HCT116 (cell line): ENCODE measurements at regions not wholly inside any gene's neighbourhood (a gene's known extent, or its start where the extent isn't known, plus 50 kb on each side); places are given as distances from the start of the nearest gene placed in this dataset.

Experiments
- ATAC-seq: fragments of 200-7000 bp; cut with Tn5 transposase; 2 replicates; pipeline ENCODE4 v1.9.1; 2020; ENCODE audit warnings: mild to moderate bottlenecking, moderate library complexity
- BruUV-seq: library from RNA; stranded (reverse); fragments of 400-500 nt; replicated peaks from 2 replicates; lab custom pipeline; 2021; lab: Mats Ljungman, UMichigan
- CTCF ChIA-PET: fragments of 300-600 bp; sonication (Branson Sonifier 250); formaldehyde crosslinking; loops from one replicate; lab custom pipeline; 2021; ENCODE audit warnings: antibody characterized with exemption; lab: Charles Lee
- POLR2A ChIA-PET: fragments of 300-600, 350-600 bp; sonication (Branson Sonifier 250); formaldehyde crosslinking; loops from one replicate; lab custom pipeline; 2021; ENCODE audit warnings: antibody characterized with exemption; lab: Charles Lee
- RAD21 ChIA-PET, 2 experiments: fragments of 300-600 bp; sonication (Branson Sonifier 250); formaldehyde crosslinking; loops; one replicate each; lab custom pipeline; 2023; ENCODE audit warnings: low total read pairs in 2 of 2; ENCODE audit not compliant: uncharacterized antibody in 2 of 2, unreplicated experiment in 2 of 2, low non-redundant PET in 1 of 2; lab: Charles Lee
- DNase-seq: peaks from one replicate; pipeline ENCODE4 v3.0.0-alpha.2; 2010; ENCODE audit warnings: low read depth, low spot score
- H2AFZ ChIP-seq: fragments of 200-600 bp; shearing (Covaris generic), sonication (generic); 2 replicates; pipeline ENCODE4 v1.6.1; 2017; ENCODE audit warnings: low read depth, mixed run types, mixed read lengths, antibody characterized with exemption, low read length; ENCODE audit not compliant: poor library complexity, severe bottlenecking
- H3K27ac ChIP-seq: 2 replicates; pipeline ENCODE4 v1.5.1; 2012; ENCODE audit warnings: low read depth, low read length
- H3K27me3 ChIP-seq: fragments of 200-600 bp; sonication (generic); 2 replicates; pipeline ENCODE4 v1.6.1; 2016; ENCODE audit warnings: mixed run types, low read length, mixed read lengths; ENCODE audit not compliant: insufficient read depth
- H3K36me3 ChIP-seq, 2 experiments: fragments of 200-500 bp in 1 of 2; fragments of 200-600 bp in 1 of 2; sonication (Bioruptor generic) in 1 of 2; sonication (generic) in 1 of 2; 2 replicates each; pipeline versions ENCODE4 v1.5.1 to v1.6.1; 2014 to 2016; ENCODE audit warnings: low read length in 2 of 2, inconsistent platforms in 1 of 2, mixed read lengths in 1 of 2, mixed run types in 1 of 2; ENCODE audit not compliant: insufficient read depth in 2 of 2, control insufficient read depth in 1 of 2
- H3K4me1 ChIP-seq, 2 experiments: fragments of 200-600 bp in 1 of 2; sonication (generic) in 1 of 2; 2 replicates each; pipeline versions ENCODE4 v1.5.1 to v1.6.1; 2012 to 2017; ENCODE audit warnings: low read length in 2 of 2, inconsistent platforms in 1 of 2, mild to moderate bottlenecking in 1 of 2, mixed read lengths in 1 of 2, mixed run types in 1 of 2, moderate library complexity in 1 of 2; ENCODE audit not compliant: insufficient read depth in 2 of 2, control insufficient read depth in 1 of 2
- H3K4me2 ChIP-seq: fragments of 200-600 bp; sonication (generic); 2 replicates; pipeline ENCODE4 v1.6.1; 2017; ENCODE audit warnings: mixed run types, low read length, mixed read lengths
- H3K4me3 ChIP-seq, 2 experiments: fragments of 200-600 bp in 1 of 2; sonication (generic) in 1 of 2; replicated peaks in 1 of 2; 2 replicates each; pipeline ENCODE4 v1.5.1; 2011 to 2016; ENCODE audit warnings: low read length in 2 of 2, control low read depth in 1 of 2, low read depth in 1 of 2, mild to moderate bottlenecking in 1 of 2, mixed read lengths in 1 of 2, mixed run types in 1 of 2
- H3K79me2 ChIP-seq: fragments of 200-600 bp; sonication (generic); 2 replicates; pipeline ENCODE4 v1.6.1; 2017; ENCODE audit warnings: mild to moderate bottlenecking, mixed run types, low read length, moderate library complexity, mixed read lengths; ENCODE audit not compliant: insufficient read depth
- H3K9ac ChIP-seq: fragments of 200-600 bp; sonication (generic); 2 replicates; pipeline ENCODE4 v1.6.1; 2016; ENCODE audit warnings: low read length, mixed read lengths
- H3K9me2 ChIP-seq: fragments of 200-600 bp; sonication (generic), shearing (Covaris generic); 2 replicates; pipeline ENCODE4 v1.6.1; 2017; ENCODE audit warnings: mixed run types, mild to moderate bottlenecking, moderate library complexity; ENCODE audit not compliant: insufficient read depth
- H3K9me3 ChIP-seq, 2 experiments: fragments of 200-500 bp in 1 of 2; fragments of 200-600 bp in 1 of 2; sonication (Bioruptor generic) in 1 of 2; sonication (generic) in 1 of 2; 2 replicates each; pipeline ENCODE4 v1.6.1; 2014 to 2017; ENCODE audit warnings: low read length in 2 of 2, mixed read lengths in 2 of 2, inconsistent platforms in 1 of 2, low read depth in 1 of 2, mild to moderate bottlenecking in 1 of 2, mixed run types in 1 of 2, moderate library complexity in 1 of 2; ENCODE audit not compliant: control insufficient read depth in 1 of 2, insufficient read depth in 1 of 2
- H4K20me1 ChIP-seq: fragments of 200-600 bp; sonication (generic), shearing (Covaris generic); 2 replicates; pipeline ENCODE4 v1.6.1; 2017; ENCODE audit warnings: mixed run types, mild to moderate bottlenecking, moderate library complexity; ENCODE audit not compliant: insufficient read depth
- ATF3 ChIP-seq: IDR thresholded peaks from 2 replicates; pipeline ENCODE4 v1.6.1; 2012
- CBX3 ChIP-seq: IDR thresholded peaks from 2 replicates; pipeline ENCODE4 v1.6.1; 2012; ENCODE audit warnings: low read depth
- CEBPB ChIP-seq: IDR thresholded peaks from 2 replicates; pipeline ENCODE4 v1.6.1; 2012; ENCODE audit warnings: low read depth
- EGR1 ChIP-seq: IDR thresholded peaks from 2 replicates; pipeline ENCODE4 v1.6.1; 2012; ENCODE audit warnings: low read depth
- ELF1 ChIP-seq: IDR thresholded peaks from 2 replicates; pipeline ENCODE4 v1.6.1; 2012; ENCODE audit warnings: low read depth, borderline replicate concordance
- EZH2 ChIP-seq: fragments of 200-600 bp; sonication (generic); IDR thresholded peaks from 2 replicates; pipeline ENCODE4 v1.6.1; 2017; ENCODE audit warnings: antibody characterized with exemption, mixed run types
- EZH2phosphoT487 ChIP-seq: fragments of 200-600 bp; IDR thresholded peaks from 2 replicates; pipeline ENCODE4 v1.6.1; 2018; ENCODE audit warnings: antibody characterized with exemption, borderline replicate concordance
- FOSL1 ChIP-seq: IDR thresholded peaks from 2 replicates; pipeline ENCODE4 v1.6.1; 2012; ENCODE audit warnings: low read depth
- JUND ChIP-seq: IDR thresholded peaks from 2 replicates; pipeline ENCODE4 v1.6.1; 2012
- SIN3A ChIP-seq: IDR thresholded peaks from 2 replicates; pipeline ENCODE4 v1.6.1; 2012; ENCODE audit warnings: low read depth
- SP1 ChIP-seq: IDR thresholded peaks from 2 replicates; pipeline ENCODE4 v1.6.1; 2012; ENCODE audit warnings: low read depth
- SRF ChIP-seq: IDR thresholded peaks from 2 replicates; pipeline ENCODE4 v1.6.1; 2012; ENCODE audit warnings: low read depth
- TCF7L2 ChIP-seq: IDR thresholded peaks from 2 replicates; pipeline ENCODE4 v1.7.0; 2011; ENCODE audit warnings: borderline replicate concordance, inconsistent platforms; ENCODE audit not compliant: insufficient read depth, insufficient read length; ENCODE audit errors: extremely low read depth
- YY1 ChIP-seq: IDR thresholded peaks from 2 replicates; pipeline ENCODE4 v1.6.1; 2011; ENCODE audit warnings: low read length, low read depth, moderate library complexity, mild to moderate bottlenecking; ENCODE audit not compliant: insufficient replicate concordance; ENCODE audit errors: extremely low read depth
- ZNF274 ChIP-seq: fragments of 200-500 bp; sonication (Bioruptor generic); IDR thresholded peaks from 2 replicates; pipeline ENCODE4 v1.6.1; 2014; ENCODE audit warnings: mild to moderate bottlenecking, low read depth, low read length, inconsistent platforms
- intact Hi-C: fragments of 100-400 bp; cut with micrococcal nuclease; formaldehyde crosslinking; loops from 2 replicates; pipeline ENCODE4 v1.10.0; 2022
- TF ChIP-seq, protein P1 (sequence below): IDR thresholded peaks from 2 replicates; pipeline ENCODE4 v1.6.1; 2011; ENCODE audit warnings: mild to moderate bottlenecking, low read length, moderate library complexity; ENCODE audit not compliant: insufficient replicate concordance; ENCODE audit errors: extremely low read depth
- TF ChIP-seq, protein P2 (sequence below): IDR thresholded peaks from 2 replicates; pipeline ENCODE4 v1.6.1; 2012; ENCODE audit warnings: low read depth

DNA sequence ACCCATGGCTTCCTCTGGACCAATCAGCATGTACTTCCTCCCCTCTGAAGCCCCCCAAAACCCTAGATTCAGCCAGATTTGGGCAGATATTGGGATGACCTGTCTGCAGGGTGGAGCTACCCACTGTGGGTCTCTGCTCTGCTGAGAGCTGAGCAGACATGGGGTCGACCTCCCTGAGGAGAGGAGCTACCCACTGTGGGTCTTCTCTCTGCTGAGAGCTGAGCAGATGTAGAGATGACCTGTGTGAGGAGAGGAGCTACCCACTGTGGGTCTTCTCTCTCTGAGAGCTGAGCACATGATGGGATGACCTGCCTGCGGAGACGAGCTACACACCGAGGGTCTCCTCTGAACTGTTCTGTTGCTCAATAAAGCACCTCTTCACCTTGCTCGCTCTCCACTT, 89.6 kb downstream of the CAVIN4 start:
- ChIA-PET CTCF (no interaction called here), RAD21 (no interaction called here), POLR2A (no interaction called here)
- Histone ChIP-seq H3K27me3 (peaks cover 11% of the 10 kb centered on the region), H3K36me3 (no peaks in the 10 kb centered on the region), H3K79me2 (no peaks in the 10 kb centered on the region), H3K27ac (no peak overlapping the region), H3K9me3 (no peaks in the 10 kb centered on the region), H3K4me1 (no peaks in the 10 kb centered on the region), H4K20me1 (no peaks in the 10 kb centered on the region), H2AFZ (no peak overlapping the region), H3K4me2 (no peak overlapping the region), H3K4me3 (no peak overlapping the region), H3K9ac (no peak overlapping the region), H3K9me2 (no peaks in the 10 kb centered on the region)
- no TSS peak for BruUV-seq
- TF ChIP-seq SRF (no peak), ELF1 (no peak), CEBPB (no peak)
- ATAC-seq (no peak), DNase-seq (no peak)
- intact Hi-C loops = no loop called here

- POLR2A ChIA-PET = no interaction called here
- Histone ChIP-seq H3K9me2 (no peaks in the 10 kb centered on the region), H2AFZ (no peak overlapping the region), H3K4me1 (no peaks in the 10 kb centered on the region), H3K9me3 (no peaks in the 10 kb centered on the region), H3K4me3 (no peak overlapping the region), H3K27me3 (peaks cover 11% of the 10 kb centered on the region), H3K27ac (no peak overlapping the region), H3K9ac (no peak overlapping the region), H3K4me2 (no peak overlapping the region), H4K20me1 (no peaks in the 10 kb centered on the region), H3K79me2 (no peaks in the 10 kb centered on the region), H3K36me3 (no peaks in the 10 kb centered on the region)
- no peak for ATAC-seq
- RAD21 ChIA-PET = no interaction called here
- intact Hi-C loops = no loop called here
- BruUV-seq = no TSS peak
- CTCF ChIA-PET = no interaction called here
- no peak for DNase-seq
- TF ChIP-seq ATF3 = no peak
- TF ChIP-seq YY1 = no peak
- TF ChIP-seq EGR1 = no peak
- TF ChIP-seq SRF = no peak
- TF ChIP-seq CEBPB = no peak
- TF ChIP-seq, protein P1, sequence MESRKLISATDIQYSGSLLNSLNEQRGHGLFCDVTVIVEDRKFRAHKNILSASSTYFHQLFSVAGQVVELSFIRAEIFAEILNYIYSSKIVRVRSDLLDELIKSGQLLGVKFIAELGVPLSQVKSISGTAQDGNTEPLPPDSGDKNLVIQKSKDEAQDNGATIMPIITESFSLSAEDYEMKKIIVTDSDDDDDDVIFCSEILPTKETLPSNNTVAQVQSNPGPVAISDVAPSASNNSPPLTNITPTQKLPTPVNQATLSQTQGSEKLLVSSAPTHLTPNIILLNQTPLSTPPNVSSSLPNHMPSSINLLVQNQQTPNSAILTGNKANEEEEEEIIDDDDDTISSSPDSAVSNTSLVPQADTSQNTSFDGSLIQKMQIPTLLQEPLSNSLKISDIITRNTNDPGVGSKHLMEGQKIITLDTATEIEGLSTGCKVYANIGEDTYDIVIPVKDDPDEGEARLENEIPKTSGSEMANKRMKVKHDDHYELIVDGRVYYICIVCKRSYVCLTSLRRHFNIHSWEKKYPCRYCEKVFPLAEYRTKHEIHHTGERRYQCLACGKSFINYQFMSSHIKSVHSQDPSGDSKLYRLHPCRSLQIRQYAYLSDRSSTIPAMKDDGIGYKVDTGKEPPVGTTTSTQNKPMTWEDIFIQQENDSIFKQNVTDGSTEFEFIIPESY = no peak
- no peak for TF ChIP-seq JUND
- TF ChIP-seq SIN3A = no peak
- TF ChIP-seq TCF7L2 = no peak
- no peak for TF ChIP-seq ELF1
- TF ChIP-seq, protein P2, sequence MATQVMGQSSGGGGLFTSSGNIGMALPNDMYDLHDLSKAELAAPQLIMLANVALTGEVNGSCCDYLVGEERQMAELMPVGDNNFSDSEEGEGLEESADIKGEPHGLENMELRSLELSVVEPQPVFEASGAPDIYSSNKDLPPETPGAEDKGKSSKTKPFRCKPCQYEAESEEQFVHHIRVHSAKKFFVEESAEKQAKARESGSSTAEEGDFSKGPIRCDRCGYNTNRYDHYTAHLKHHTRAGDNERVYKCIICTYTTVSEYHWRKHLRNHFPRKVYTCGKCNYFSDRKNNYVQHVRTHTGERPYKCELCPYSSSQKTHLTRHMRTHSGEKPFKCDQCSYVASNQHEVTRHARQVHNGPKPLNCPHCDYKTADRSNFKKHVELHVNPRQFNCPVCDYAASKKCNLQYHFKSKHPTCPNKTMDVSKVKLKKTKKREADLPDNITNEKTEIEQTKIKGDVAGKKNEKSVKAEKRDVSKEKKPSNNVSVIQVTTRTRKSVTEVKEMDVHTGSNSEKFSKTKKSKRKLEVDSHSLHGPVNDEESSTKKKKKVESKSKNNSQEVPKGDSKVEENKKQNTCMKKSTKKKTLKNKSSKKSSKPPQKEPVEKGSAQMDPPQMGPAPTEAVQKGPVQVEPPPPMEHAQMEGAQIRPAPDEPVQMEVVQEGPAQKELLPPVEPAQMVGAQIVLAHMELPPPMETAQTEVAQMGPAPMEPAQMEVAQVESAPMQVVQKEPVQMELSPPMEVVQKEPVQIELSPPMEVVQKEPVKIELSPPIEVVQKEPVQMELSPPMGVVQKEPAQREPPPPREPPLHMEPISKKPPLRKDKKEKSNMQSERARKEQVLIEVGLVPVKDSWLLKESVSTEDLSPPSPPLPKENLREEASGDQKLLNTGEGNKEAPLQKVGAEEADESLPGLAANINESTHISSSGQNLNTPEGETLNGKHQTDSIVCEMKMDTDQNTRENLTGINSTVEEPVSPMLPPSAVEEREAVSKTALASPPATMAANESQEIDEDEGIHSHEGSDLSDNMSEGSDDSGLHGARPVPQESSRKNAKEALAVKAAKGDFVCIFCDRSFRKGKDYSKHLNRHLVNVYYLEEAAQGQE = no peak
- TF ChIP-seq EZH2phosphoT487 = no peak
- TF ChIP-seq FOSL1 = no peak
- no peak for TF ChIP-seq EZH2
- TF ChIP-seq ZNF274 = no peak
- no peak for TF ChIP-seq SP1
- no peak for TF ChIP-seq CBX3
Observed at GRCh38 chr9:100668024-100668423, 90.1 kb downstream of the CAVIN4 start.
